ENCODE measurements at regions not wholly inside any gene's neighbourhood (a gene's known extent, or its start where the extent isn't known, plus 50 kb on each side); places are given as distances from the start of the nearest gene placed in this dataset.

GRCh38 chr11:92626624-92627023 lies 342.8 kb upstream of the MTNR1B start:
- DNase-seq = no peak

GRCh38 chr11:92627615-92628256 lies 341.7 kb upstream of the MTNR1B start:
- DNase-seq = no peak

GRCh38 chr11:92628401-92629292 lies 340.8 kb upstream of the MTNR1B start:
- no peak for DNase-seq

GRCh38 chr11:92632495-92632894 lies 337.0 kb upstream of the MTNR1B start:
- no peak for DNase-seq

- no peak for DNase-seq
These were observed 335.6 kb upstream of the MTNR1B start for GRCh38 chr11:92633820-92634219.

GRCh38 chr11:92636543-92637188 lies 332.8 kb upstream of the MTNR1B start:
- DNase-seq = no peak

- no peak for DNase-seq
These were observed 330.8 kb upstream of the MTNR1B start for GRCh38 chr11:92638678-92639077.

GRCh38 chr11:92642177-92642931 lies 327.1 kb upstream of the MTNR1B start:
- DNase-seq = peak; percentile 27

- DNase-seq = no peak
These were observed 325.6 kb upstream of the MTNR1B start for GRCh38 chr11:92643827-92644226.

- DNase-seq = no peak
These were observed 324.6 kb upstream of the MTNR1B start for GRCh38 chr11:92644595-92645445.

- no peak for DNase-seq
These were observed 318.3 kb upstream of the MTNR1B start for GRCh38 chr11:92651159-92651558.

GRCh38 chr11:92653454-92653853 lies 316.0 kb upstream of the MTNR1B start:
- DNase-seq = no peak

GRCh38 chr11:92656783-92657182 lies 312.7 kb upstream of the MTNR1B start:
- DNase-seq = no peak

- DNase-seq = peak; percentile 45
These were observed 312.2 kb upstream of the MTNR1B start for GRCh38 chr11:92657226-92657625.

GRCh38 chr11:92658733-92659132 lies 310.7 kb upstream of the MTNR1B start:
- DNase-seq = no peak

GRCh38 chr11:92659793-92660192 lies 309.7 kb upstream of the MTNR1B start:
- no peak for DNase-seq

GRCh38 chr11:92662601-92663360 lies 306.7 kb upstream of the MTNR1B start:
- no peak for DNase-seq

- no peak for DNase-seq
These were observed 305.9 kb upstream of the MTNR1B start for GRCh38 chr11:92663539-92663938.

GRCh38 chr11:92667486-92668152 lies 301.8 kb upstream of the MTNR1B start:
- no peak for DNase-seq

GRCh38 chr11:92670308-92670890 lies 299.1 kb upstream of the MTNR1B start:
- no peak for DNase-seq

All from NCI-H446 treated with DMSO at 0.1 percent for 48 hours (cell line).